DND-41 (cell line): ENCODE measurements at regions not wholly inside any gene's neighbourhood (a gene's known extent, or its start where the extent isn't known, plus 50 kb on each side); places are given as distances from the start of the nearest gene placed in this dataset.

Experiments used
- ATAC-seq: fragments of 200-7000 bp; cut with Tn5 transposase; 3 replicates; pipeline ENCODE4 v1.9.1; 2021; ENCODE audit warnings: low read depth; ENCODE audit not compliant: insufficient read depth
- DNase-seq: peaks from one replicate; pipeline ENCODE4 v3.0.0-alpha.2; 2020
- H2AFZ ChIP-seq: 2 replicates; pipeline ENCODE4 v1.6.0; 2012; ENCODE audit warnings: low read depth, low read length
- H3K27ac ChIP-seq: 2 replicates; pipeline ENCODE4 v1.5.1; 2012; ENCODE audit warnings: low read length, inconsistent platforms
- H3K27me3 ChIP-seq: fragments of 200-600 bp; sonication (generic); 2 replicates; pipeline ENCODE4 v1.6.0; 2012; ENCODE audit warnings: low read length, mild to moderate bottlenecking, inconsistent platforms; ENCODE audit not compliant: insufficient read depth, poor library complexity
- H3K36me3 ChIP-seq: 2 replicates; pipeline ENCODE4 v1.5.1; 2012; ENCODE audit warnings: low read length, inconsistent platforms; ENCODE audit not compliant: insufficient read depth
- H3K4me1 ChIP-seq: 2 replicates; pipeline ENCODE4 v1.5.1; 2012; ENCODE audit warnings: mild to moderate bottlenecking, low read length; ENCODE audit not compliant: insufficient read depth
- H3K4me2 ChIP-seq: 2 replicates; pipeline ENCODE4 v1.6.0; 2012; ENCODE audit warnings: mild to moderate bottlenecking, moderate library complexity, low read length, inconsistent platforms; ENCODE audit not compliant: insufficient read depth
- H3K4me3 ChIP-seq, 2 experiments: fragments of 200-600 bp in 1 of 2; shearing (Covaris generic) in 1 of 2; 2 replicates each; pipeline ENCODE4 v1.5.1; 2012 to 2016; ENCODE audit warnings: inconsistent platforms in 2 of 2, low read length in 2 of 2, mild to moderate bottlenecking in 2 of 2, low read depth in 1 of 2, moderate library complexity in 1 of 2
- H3K79me2 ChIP-seq: 2 replicates; pipeline ENCODE4 v1.6.0; 2012; ENCODE audit warnings: low read length, inconsistent platforms; ENCODE audit not compliant: insufficient read depth
- H3K9ac ChIP-seq: 2 replicates; pipeline ENCODE4 v1.6.0; 2012; ENCODE audit warnings: low read depth, mild to moderate bottlenecking, inconsistent platforms, low read length, moderate library complexity
- H3K9me3 ChIP-seq: 2 replicates; pipeline ENCODE4 v1.5.1; 2012; ENCODE audit warnings: low read length, moderate library complexity, mild to moderate bottlenecking, inconsistent platforms; ENCODE audit not compliant: insufficient read depth, severe bottlenecking
- H4K20me1 ChIP-seq: 2 replicates; pipeline ENCODE4 v1.6.0; 2012; ENCODE audit warnings: low read length; ENCODE audit not compliant: insufficient read depth
- EZH2 ChIP-seq: IDR thresholded peaks from 3 replicates; pipeline ENCODE4 v1.6.1; 2012; ENCODE audit warnings: borderline replicate concordance, low read depth, mild to moderate bottlenecking, moderate library complexity, low read length, inconsistent platforms; ENCODE audit not compliant: severe bottlenecking
- TF ChIP-seq, protein P1 (sequence below): IDR thresholded peaks from 2 replicates; pipeline ENCODE4 v1.5.1; 2012; ENCODE audit warnings: borderline replicate concordance, low read length, moderate library complexity, mild to moderate bottlenecking; ENCODE audit not compliant: poor library complexity, severe bottlenecking; ENCODE audit errors: extremely low read depth

DNA sequence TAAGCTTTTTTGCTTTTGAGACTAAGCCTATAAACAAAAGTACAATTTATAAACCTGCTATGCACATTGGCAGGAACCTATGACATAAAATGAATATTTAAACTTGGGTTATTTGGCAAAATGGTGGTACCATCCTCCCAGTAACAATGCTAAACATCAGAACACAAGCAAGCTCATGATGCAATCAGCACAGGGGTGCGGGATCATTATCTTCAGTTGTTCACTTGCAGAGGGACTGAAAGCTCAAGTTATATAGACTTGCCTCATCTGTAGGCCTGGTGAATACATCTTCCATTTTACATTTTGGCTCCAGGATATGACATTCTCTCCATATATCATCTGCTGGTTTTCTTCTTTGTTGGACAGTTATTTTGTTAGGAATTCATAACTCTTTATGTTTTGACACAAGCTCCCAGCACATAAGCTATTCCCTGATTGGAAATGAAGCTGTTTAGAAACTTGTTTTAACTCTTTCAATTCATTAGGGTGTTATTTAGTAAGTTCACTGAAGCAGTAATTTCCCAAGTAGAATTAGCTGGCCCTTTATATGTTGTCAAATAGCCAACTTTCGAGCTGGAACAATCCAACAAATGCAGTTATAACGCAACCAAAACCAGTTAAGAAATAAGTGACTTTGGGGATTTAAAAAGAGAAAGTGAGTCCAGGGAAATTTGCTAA lies 124.7 kb upstream of the LIFR start:
- H3K4me2 ChIP-seq: no peak overlapping the region
- H2AFZ ChIP-seq: no peak overlapping the region
- ATAC-seq: no peak
- no peak overlapping the region for H3K4me3 ChIP-seq
- H3K79me2 ChIP-seq: no peaks in the 10 kb centered on the region
- H3K9me3 ChIP-seq: no peaks in the 10 kb centered on the region
- peaks cover 2% of the 10 kb centered on the region for H3K27me3 ChIP-seq
- TF ChIP-seq EZH2: no peak
- TF ChIP-seq, protein P1, sequence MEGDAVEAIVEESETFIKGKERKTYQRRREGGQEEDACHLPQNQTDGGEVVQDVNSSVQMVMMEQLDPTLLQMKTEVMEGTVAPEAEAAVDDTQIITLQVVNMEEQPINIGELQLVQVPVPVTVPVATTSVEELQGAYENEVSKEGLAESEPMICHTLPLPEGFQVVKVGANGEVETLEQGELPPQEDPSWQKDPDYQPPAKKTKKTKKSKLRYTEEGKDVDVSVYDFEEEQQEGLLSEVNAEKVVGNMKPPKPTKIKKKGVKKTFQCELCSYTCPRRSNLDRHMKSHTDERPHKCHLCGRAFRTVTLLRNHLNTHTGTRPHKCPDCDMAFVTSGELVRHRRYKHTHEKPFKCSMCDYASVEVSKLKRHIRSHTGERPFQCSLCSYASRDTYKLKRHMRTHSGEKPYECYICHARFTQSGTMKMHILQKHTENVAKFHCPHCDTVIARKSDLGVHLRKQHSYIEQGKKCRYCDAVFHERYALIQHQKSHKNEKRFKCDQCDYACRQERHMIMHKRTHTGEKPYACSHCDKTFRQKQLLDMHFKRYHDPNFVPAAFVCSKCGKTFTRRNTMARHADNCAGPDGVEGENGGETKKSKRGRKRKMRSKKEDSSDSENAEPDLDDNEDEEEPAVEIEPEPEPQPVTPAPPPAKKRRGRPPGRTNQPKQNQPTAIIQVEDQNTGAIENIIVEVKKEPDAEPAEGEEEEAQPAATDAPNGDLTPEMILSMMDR: no peak
- H4K20me1 ChIP-seq: no peaks in the 10 kb centered on the region
- H3K27ac ChIP-seq: no peak overlapping the region
- DNase-seq: no peak
- no peaks in the 10 kb centered on the region for H3K4me1 ChIP-seq
- no peak overlapping the region for H3K9ac ChIP-seq
- H3K36me3 ChIP-seq: no peaks in the 10 kb centered on the region

DNA sequence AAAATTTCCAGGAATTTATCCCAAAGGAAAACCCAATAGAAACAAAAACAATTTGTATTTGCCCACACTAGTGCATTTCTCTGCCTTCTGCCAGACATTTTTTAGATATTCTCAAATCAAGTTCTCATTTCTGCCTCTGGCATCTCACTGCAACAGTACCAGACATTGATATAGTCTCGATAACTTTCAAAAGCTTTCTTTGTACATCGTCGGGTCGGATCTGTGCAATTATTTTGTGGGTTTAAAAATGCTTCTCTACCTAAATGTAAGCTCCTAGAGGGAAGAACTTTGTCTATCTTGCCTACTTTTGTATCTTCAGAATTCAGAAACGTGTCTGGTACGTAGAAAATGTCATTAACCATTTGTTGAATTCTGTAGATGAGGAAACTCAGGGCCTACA lies 125.5 kb upstream of the LIFR start:
- Histone ChIP-seq H3K9ac (no peak overlapping the region), H3K4me1 (no peaks in the 10 kb centered on the region), H4K20me1 (no peaks in the 10 kb centered on the region), H3K27ac (no peak overlapping the region), H3K4me2 (no peak overlapping the region), H3K79me2 (no peaks in the 10 kb centered on the region), H3K9me3 (no peaks in the 10 kb centered on the region), H2AFZ (no peak overlapping the region), H3K27me3 (peaks cover 2% of the 10 kb centered on the region), H3K4me3 (no peak overlapping the region), H3K36me3 (no peaks in the 10 kb centered on the region)
- ATAC-seq (no peak), DNase-seq (no peak)
- TF ChIP-seq, protein P1: no peak
- no peak for TF ChIP-seq EZH2

DNA sequence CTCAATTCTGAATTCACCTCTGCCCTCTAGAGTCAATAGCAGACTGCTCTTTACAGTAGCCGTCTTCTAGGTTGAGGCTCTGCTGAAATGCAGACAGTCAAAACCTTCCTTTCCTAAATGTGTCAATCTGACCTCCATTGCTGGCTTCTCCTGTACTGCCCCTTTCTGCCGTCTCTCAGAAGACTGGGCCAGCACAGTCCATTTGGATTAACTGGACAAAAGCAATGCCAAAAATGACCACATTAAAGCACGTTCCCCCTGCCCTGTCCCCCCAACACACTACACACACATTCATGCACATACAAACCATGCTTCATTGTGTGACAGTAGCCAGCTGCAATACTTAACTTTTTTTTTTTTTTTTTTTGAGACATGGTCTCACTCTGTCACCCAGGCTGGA lies 130.2 kb upstream of the LIFR start:
- Histone ChIP-seq H3K4me1 (no peaks in the 10 kb centered on the region), H3K4me3 (no peak overlapping the region), H3K27me3 (peaks cover 2% of the 10 kb centered on the region), H3K9me3 (no peaks in the 10 kb centered on the region), H3K36me3 (no peaks in the 10 kb centered on the region), H3K4me2 (no peak overlapping the region), H3K27ac (no peak overlapping the region), H3K79me2 (no peaks in the 10 kb centered on the region), H3K9ac (no peak overlapping the region), H4K20me1 (no peaks in the 10 kb centered on the region), H2AFZ (no peak overlapping the region)
- ATAC-seq: no peak
- no peak for TF ChIP-seq EZH2
- TF ChIP-seq, protein P1: no peak
- DNase-seq: no peak

DNA sequence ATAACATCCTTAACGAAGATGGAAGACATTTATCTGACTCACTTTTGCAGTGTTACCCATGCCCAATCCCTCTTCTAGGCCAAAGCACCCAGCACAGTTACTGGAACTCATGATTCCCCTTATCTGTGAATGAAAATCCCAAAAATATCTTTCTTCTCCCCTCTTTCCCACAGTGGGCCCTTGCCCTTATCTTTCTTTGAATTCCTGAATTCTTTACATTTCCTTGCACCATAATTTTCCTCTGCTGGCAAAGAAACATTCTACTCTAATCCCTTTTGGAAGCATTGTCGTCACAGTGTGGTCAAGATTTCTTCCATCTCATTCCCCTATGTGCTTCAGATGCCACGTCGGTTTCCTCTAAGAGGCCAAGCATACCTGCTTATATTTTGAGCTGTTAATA lies 135.9 kb upstream of the LIFR start:
- H3K9ac ChIP-seq: no peak overlapping the region
- no peaks in the 10 kb centered on the region for H3K27me3 ChIP-seq
- no peaks in the 10 kb centered on the region for H3K9me3 ChIP-seq
- H3K4me2 ChIP-seq: no peak overlapping the region
- no peaks in the 10 kb centered on the region for H3K79me2 ChIP-seq
- ATAC-seq: no peak
- H4K20me1 ChIP-seq: no peaks in the 10 kb centered on the region
- TF ChIP-seq, protein P1: no peak
- TF ChIP-seq EZH2: no peak
- no peaks in the 10 kb centered on the region for H3K36me3 ChIP-seq
- H2AFZ ChIP-seq: no peak overlapping the region
- no peak overlapping the region for H3K27ac ChIP-seq
- no peaks in the 10 kb centered on the region for H3K4me1 ChIP-seq
- DNase-seq: no peak
- no peak overlapping the region for H3K4me3 ChIP-seq
